Parathyroid adenoma (tissue), 2 donors: ENCODE measurements at regions not wholly inside any gene's neighbourhood (a gene's known extent, or its start where the extent isn't known, plus 50 kb on each side); places are given as distances from the start of the nearest gene placed in this dataset.
A peak's percentile ranks its signal among the peaks of the same experiment; 100 is the strongest.

Source experiments
- H2AFZ ChIP-seq: fragments of 300-600 bp; sonication (generic); one replicate; pipeline ENCODE4 v1.7.0; 2017; ENCODE audit warnings: antibody characterized with exemption, mild to moderate bottlenecking
- H3K27ac ChIP-seq: fragments of 300-600 bp; sonication (generic); one replicate; pipeline ENCODE4 v1.7.0; 2017
- H3K27me3 ChIP-seq: fragments of 300-600 bp; sonication (generic); one replicate; pipeline ENCODE4 v1.7.0; 2017; ENCODE audit warnings: low read length; ENCODE audit not compliant: control insufficient read depth, insufficient read depth
- H3K36me3 ChIP-seq: fragments of 300-600 bp; sonication (generic); one replicate; pipeline ENCODE4 v1.7.0; 2017; ENCODE audit warnings: low read length; ENCODE audit not compliant: control insufficient read depth, insufficient read depth
- H3K4me1 ChIP-seq: fragments of 300-600 bp; sonication (generic); one replicate; pipeline ENCODE4 v1.7.0; 2017; ENCODE audit warnings: control low read depth
- H3K4me2 ChIP-seq: fragments of 300-600 bp; sonication (generic); one replicate; pipeline ENCODE4 v1.7.0; 2017; ENCODE audit warnings: low read length
- H3K4me3 ChIP-seq: fragments of 300-600 bp; sonication (generic); one replicate; pipeline ENCODE4 v1.7.0; 2017; ENCODE audit warnings: low read depth, low read length
- H3K79me2 ChIP-seq: fragments of 300-600 bp; sonication (generic); one replicate; pipeline ENCODE4 v1.7.0; 2017; ENCODE audit warnings: control low read depth
- H3K9ac ChIP-seq: fragments of 300-600 bp; sonication (generic); one replicate; pipeline ENCODE4 v1.7.0; 2017; ENCODE audit warnings: mild to moderate bottlenecking
- H3K9me3 ChIP-seq: fragments of 300-600 bp; sonication (generic); one replicate; pipeline ENCODE4 v1.7.0; 2017; ENCODE audit warnings: low read length; ENCODE audit not compliant: control insufficient read depth
- CTCF ChIP-seq: fragments of 300-600 bp; sonication (generic); IDR thresholded peaks from one replicate; pipeline ENCODE4 v1.7.0; 2017; ENCODE audit warnings: antibody characterized with exemption, mild to moderate bottlenecking
- donor health status: primary hyperparathyroidism.

DNA sequence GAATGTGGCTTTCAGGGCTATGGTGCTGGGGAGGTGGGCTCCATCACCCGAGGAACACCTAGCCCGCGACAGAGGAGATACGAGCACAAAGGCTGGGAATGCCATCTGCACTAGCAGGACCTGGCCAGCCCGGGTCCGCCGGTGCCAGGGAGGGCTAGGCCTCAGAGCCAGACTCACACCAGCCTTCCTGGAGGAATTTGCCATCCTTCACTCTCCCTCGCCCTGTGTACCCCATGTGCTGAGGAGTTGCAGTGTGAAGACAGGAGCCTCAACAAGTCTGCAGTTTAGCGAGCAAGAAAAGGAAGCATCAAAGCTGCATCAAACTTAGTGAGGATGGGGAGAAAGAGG, 123.6 kb upstream of the JCAD start:
- Histone ChIP-seq H3K9ac (no peak overlapping the region), H3K27ac (no peak overlapping the region)

DNA sequence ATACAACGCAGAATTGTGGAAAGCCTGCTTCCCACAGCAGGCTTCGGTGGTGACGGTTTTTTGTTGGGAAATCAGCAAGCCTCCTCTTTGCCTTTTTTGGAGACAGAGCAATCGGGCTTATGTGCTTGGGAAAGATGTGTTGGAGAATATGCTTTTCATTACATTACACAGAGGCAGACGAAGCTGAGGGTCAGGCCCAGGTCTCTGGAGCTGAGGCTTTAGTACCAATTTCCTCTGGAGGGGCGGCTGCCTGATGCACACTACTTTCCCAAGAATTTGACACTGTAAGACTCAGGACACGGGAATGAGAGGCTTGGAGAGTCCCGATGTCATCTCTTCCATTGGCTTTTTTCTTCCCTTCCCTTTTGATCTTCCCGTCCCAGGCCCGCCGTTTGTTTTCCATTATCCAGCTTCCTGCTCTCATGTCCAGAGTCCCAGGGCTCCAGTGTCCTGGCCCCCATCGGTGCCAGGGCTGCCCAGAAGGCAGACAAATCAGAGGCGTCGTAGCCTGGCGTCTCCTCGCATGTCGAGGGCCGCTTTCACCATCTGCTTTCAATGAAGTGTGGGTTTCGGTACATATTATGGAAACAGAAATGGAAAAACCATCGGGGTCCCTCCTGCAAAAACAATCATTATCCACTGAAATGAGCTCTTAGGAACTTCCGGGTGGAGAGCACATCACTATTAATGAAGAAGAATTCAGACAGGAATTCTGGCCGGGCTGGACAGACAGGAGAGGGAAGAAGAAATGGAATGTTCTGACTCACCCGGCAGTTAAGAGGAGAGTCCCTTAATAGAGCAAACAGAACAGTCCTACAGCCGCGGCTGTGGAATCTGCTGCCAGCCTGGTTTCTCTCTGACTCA, 123.0 kb upstream of the JCAD start:
- Histone ChIP-seq H3K27ac (no peak overlapping the region), H2AFZ (no peak overlapping the region), H3K79me2 (no peaks in the 10 kb centered on the region), H3K9ac (no peak overlapping the region), H3K4me1 (peaks cover 10% of the 10 kb centered on the region), H3K4me3 (no peak overlapping the region), H3K36me3 (no peaks in the 10 kb centered on the region), H3K9me3 (no peaks in the 10 kb centered on the region), H3K4me2 (no peak overlapping the region), H3K27me3 (no peaks in the 10 kb centered on the region)
- no peak for TF ChIP-seq CTCF

More for the DNA sequence above, 123.6 kb upstream of the JCAD start:
- Histone ChIP-seq H3K79me2 (no peaks in the 10 kb centered on the region), H2AFZ (no peak overlapping the region), H3K4me3 (no peak overlapping the region), H3K36me3 (no peaks in the 10 kb centered on the region), H3K4me2 (no peak overlapping the region), H3K4me1 (peaks cover 10% of the 10 kb centered on the region), H3K9me3 (no peaks in the 10 kb centered on the region), H3K27me3 (no peaks in the 10 kb centered on the region)
- no peak for TF ChIP-seq CTCF

- Histone ChIP-seq H3K79me2 (no peaks in the 10 kb centered on the region), H2AFZ (peak overlapping the region; percentile 57), H3K4me2 (no peak overlapping the region), H3K27ac (no peak overlapping the region), H3K9me3 (no peaks in the 10 kb centered on the region), H3K36me3 (no peaks in the 10 kb centered on the region), H3K4me3 (no peak overlapping the region), H3K4me1 (peaks cover 21% of the 10 kb centered on the region), H3K9ac (no peak overlapping the region), H3K27me3 (no peaks in the 10 kb centered on the region)
- no peak for TF ChIP-seq CTCF
Measured at GRCh38 chr10:30178356-30178964, 119.1 kb upstream of the JCAD start.

- no peak for TF ChIP-seq CTCF
Measured at GRCh38 chr10:30176776-30177533, 117.6 kb upstream of the JCAD start.

More at GRCh38 chr10:30176776-30177533, 117.6 kb upstream of the JCAD start:
- Histone ChIP-seq H3K27me3 (no peaks in the 10 kb centered on the region), H3K36me3 (no peaks in the 10 kb centered on the region), H3K4me3 (no peak overlapping the region), H3K27ac (no peak overlapping the region), H2AFZ (peak overlapping the region; percentile 51), H3K4me2 (no peak overlapping the region), H3K9ac (no peak overlapping the region), H3K9me3 (no peaks in the 10 kb centered on the region), H3K4me1 (peaks cover 33% of the 10 kb centered on the region), H3K79me2 (no peaks in the 10 kb centered on the region)
